Neural progenitor cell (in vitro differentiated cells): ENCODE measurements at regions not wholly inside any gene's neighbourhood (a gene's known extent, or its start where the extent isn't known, plus 50 kb on each side); places are given as distances from the start of the nearest gene placed in this dataset.

Source experiments
- DNase-seq: peaks from one replicate; pipeline ENCODE4 v3.0.0-alpha.2; 2016; ENCODE audit warnings: low spot score
- H2AFZ ChIP-seq: fragments of 200-600 bp; sonication (generic); replicated peaks from 2 replicates; pipeline ENCODE4 v1.6.1; 2016; ENCODE audit warnings: antibody characterized with exemption
- H3F3A ChIP-seq: fragments of 200-600 bp; sonication (generic); 2 replicates; pipeline ENCODE4 v1.6.1; 2016; ENCODE audit warnings: antibody characterized with exemption, low read depth
- H3K27ac ChIP-seq: fragments of 200-600 bp; sonication (generic); 2 replicates; pipeline ENCODE4 v1.5.1; 2016; ENCODE audit warnings: mild to moderate bottlenecking
- H3K27me3 ChIP-seq: fragments of 200-600 bp; sonication (generic); 2 replicates; pipeline ENCODE4 v1.6.1; 2016; ENCODE audit warnings: mild to moderate bottlenecking, moderate library complexity
- H3K36me3 ChIP-seq: fragments of 200-600 bp; sonication (generic); 2 replicates; pipeline ENCODE4 v1.5.1; 2016
- H3K4me1 ChIP-seq: fragments of 200-600 bp; sonication (generic); 2 replicates; pipeline ENCODE4 v1.6.1; 2016; ENCODE audit warnings: mixed run types
- H3K4me2 ChIP-seq: fragments of 200-600 bp; sonication (generic); 2 replicates; pipeline ENCODE4 v1.6.1; 2016
- H3K4me3 ChIP-seq: fragments of 200-600 bp; sonication (generic); 2 replicates; pipeline ENCODE4 v1.5.1; 2016
- H3K79me2 ChIP-seq: fragments of 200-600 bp; sonication (generic); 2 replicates; pipeline ENCODE4 v1.6.1; 2016; ENCODE audit warnings: low read depth
- H3K9ac ChIP-seq: fragments of 200-600 bp; sonication (generic); 2 replicates; pipeline ENCODE4 v1.6.1; 2016
- H3K9me3 ChIP-seq: fragments of 200-600 bp; sonication (generic); 2 replicates; pipeline ENCODE4 v1.5.1; 2016; ENCODE audit warnings: low read depth
- H4K20me1 ChIP-seq: fragments of 200-600 bp; sonication (generic); 2 replicates; pipeline ENCODE4 v1.6.1; 2016; ENCODE audit warnings: low read depth
- H3K27ac Mint-ChIP-seq: 3 replicates; pipeline ENCODE4 v1.8.0; 2021; ENCODE audit warnings: mixed read lengths
- H3K27me3 Mint-ChIP-seq: 2 replicates; pipeline ENCODE4 v1.8.0; 2022; ENCODE audit warnings: low read depth, mild to moderate bottlenecking, inconsistent platforms, moderate library complexity, mixed read lengths; ENCODE audit not compliant: insufficient read depth
- H3K36me3 Mint-ChIP-seq: 3 replicates; pipeline ENCODE4 v1.8.0; 2021; ENCODE audit warnings: mixed read lengths
- H3K4me1 Mint-ChIP-seq: 3 replicates; pipeline ENCODE4 v1.8.0; 2021; ENCODE audit warnings: mixed read lengths
- H3K4me3 Mint-ChIP-seq: 3 replicates; pipeline ENCODE4 v1.8.0; 2021; ENCODE audit warnings: mild to moderate bottlenecking, moderate library complexity, mixed read lengths
- H3K9me3 Mint-ChIP-seq: 3 replicates; pipeline ENCODE4 v1.8.0; 2020; ENCODE audit warnings: mixed read lengths
- CTCF ChIP-seq: fragments of 200-600 bp; sonication (generic); IDR thresholded peaks from 2 replicates; pipeline ENCODE4 v1.5.1; 2017; ENCODE audit warnings: antibody characterized with exemption, mild to moderate bottlenecking
- EZH2 ChIP-seq: fragments of 200-600 bp; sonication (generic); IDR thresholded peaks from 2 replicates; pipeline ENCODE4 v1.6.1; 2017; ENCODE audit warnings: antibody characterized with exemption, mild to moderate bottlenecking, moderate library complexity
- EZH2phosphoT487 ChIP-seq: fragments of 200-600 bp; sonication (generic); IDR thresholded peaks from 2 replicates; pipeline ENCODE4 v1.6.1; 2017; ENCODE audit warnings: antibody characterized with exemption

- peaks cover 13% of the 10 kb centered on the region for H3K4me1 ChIP-seq
- no peak for DNase-seq
Observed at GRCh38 chr3:8279476-8279875, 222.1 kb upstream of the LMCD1 start.

GRCh38 chr3:8279886-8280550, 221.6 kb upstream of the LMCD1 start:
- Mint-ChIP-seq H3K9me3 (no peaks in the 10 kb centered on the region), H3K27ac (peak overlapping the region; percentile 61), H3K27me3 (peaks cover 7% of the 10 kb centered on the region), H3K4me3 (peak overlapping the region; percentile 7), H3K4me1 (peaks cover 29% of the 10 kb centered on the region), H3K36me3 (no peaks in the 10 kb centered on the region)
- no peak overlapping the region for H3K27ac ChIP-seq
- H3K4me3 ChIP-seq = no peak overlapping the region
- H3K4me2 ChIP-seq = peak overlapping the region; percentile 53
- no peaks in the 10 kb centered on the region for H3K9me3 ChIP-seq
- peak; percentile 36 for DNase-seq
- no peak for TF ChIP-seq EZH2
- TF ChIP-seq CTCF = no peak
- TF ChIP-seq EZH2phosphoT487 = no peak
- H3F3A ChIP-seq = no peaks in the 10 kb centered on the region
- H4K20me1 ChIP-seq = no peaks in the 10 kb centered on the region
- H3K36me3 ChIP-seq = no peaks in the 10 kb centered on the region
- H3K4me1 ChIP-seq = peaks cover 13% of the 10 kb centered on the region
- H3K9ac ChIP-seq = no peak overlapping the region
- peak overlapping the region; percentile 0 for H2AFZ ChIP-seq
- H3K79me2 ChIP-seq = no peaks in the 10 kb centered on the region
- no peaks in the 10 kb centered on the region for H3K27me3 ChIP-seq

More at GRCh38 chr3:8279476-8279875, 222.1 kb upstream of the LMCD1 start:
- Mint-ChIP-seq H3K27ac (peak overlapping the region; percentile 70), H3K9me3 (no peaks in the 10 kb centered on the region), H3K4me3 (peak overlapping the region; percentile 18), H3K27me3 (peaks cover 7% of the 10 kb centered on the region), H3K4me1 (peaks cover 29% of the 10 kb centered on the region), H3K36me3 (no peaks in the 10 kb centered on the region)
- no peak overlapping the region for H3K9ac ChIP-seq
- H3K27ac ChIP-seq = no peak overlapping the region
- no peaks in the 10 kb centered on the region for H3K27me3 ChIP-seq
- no peak overlapping the region for H3K4me3 ChIP-seq
- H3K79me2 ChIP-seq = no peaks in the 10 kb centered on the region
- no peaks in the 10 kb centered on the region for H3K9me3 ChIP-seq
- TF ChIP-seq CTCF (no peak), EZH2 (no peak), EZH2phosphoT487 (no peak)
- H2AFZ ChIP-seq = no peak overlapping the region
- no peaks in the 10 kb centered on the region for H4K20me1 ChIP-seq
- no peaks in the 10 kb centered on the region for H3F3A ChIP-seq
- no peaks in the 10 kb centered on the region for H3K36me3 ChIP-seq
- H3K4me2 ChIP-seq = peak overlapping the region; percentile 53

- H3K9me3 ChIP-seq = no peaks in the 10 kb centered on the region
- no peak overlapping the region for H3K4me3 ChIP-seq
- TF ChIP-seq EZH2phosphoT487 (no peak), EZH2 (no peak), CTCF (no peak)
- no peaks in the 10 kb centered on the region for H4K20me1 ChIP-seq
- H3K27me3 ChIP-seq = no peaks in the 10 kb centered on the region
- H3K4me2 ChIP-seq = no peak overlapping the region
- no peaks in the 10 kb centered on the region for H3K36me3 ChIP-seq
- no peaks in the 10 kb centered on the region for H3F3A ChIP-seq
- Mint-ChIP-seq H3K27ac (no peak overlapping the region), H3K4me3 (no peak overlapping the region), H3K9me3 (no peaks in the 10 kb centered on the region), H3K27me3 (peaks cover 7% of the 10 kb centered on the region), H3K4me1 (peaks cover 31% of the 10 kb centered on the region), H3K36me3 (no peaks in the 10 kb centered on the region)
- no peak overlapping the region for H3K9ac ChIP-seq
- no peaks in the 10 kb centered on the region for H3K79me2 ChIP-seq
- no peak for DNase-seq
- no peak overlapping the region for H3K27ac ChIP-seq
- H2AFZ ChIP-seq = no peak overlapping the region
- peaks cover 18% of the 10 kb centered on the region for H3K4me1 ChIP-seq
Observed at GRCh38 chr3:8282541-8283165, 219.0 kb upstream of the LMCD1 start.
